ENCODE measurements at regions not wholly inside any gene's neighbourhood (a gene's known extent, or its start where the extent isn't known, plus 50 kb on each side); places are given as distances from the start of the nearest gene placed in this dataset.

- Histone ChIP-seq H2AFZ (no peak overlapping the region), H3K79me2 (no peaks in the 10 kb centered on the region), H3K4me1 (ENCODE audit: insufficient read depth) (no peaks in the 10 kb centered on the region), H3K27me3 (peaks cover 18% of the 10 kb centered on the region), H3K9me2 (replicated peaks; ENCODE audit: insufficient read depth) (no peaks in the 10 kb centered on the region), H4K20me1 (ENCODE audit: insufficient read depth, poor library complexity, severe bottlenecking) (no peaks in the 10 kb centered on the region), H3K4me3 (no peak overlapping the region), H3K36me3 (replicated peaks; ENCODE audit: insufficient read depth, low read depth) (no peaks in the 10 kb centered on the region), H3K9me3 (ENCODE audit: low read depth) (no peaks in the 10 kb centered on the region), H3K4me2 (no peak overlapping the region), H3K27ac (no peak overlapping the region)
- 75% methylated on average over 5 of the region's 5 CpGs for WGBS (ENCODE audit: low lambda C conversion rate, missing lambda C conversion rate)
- no peak for TF ChIP-seq EZH2phosphoT487 (IDR thresholded peaks at IDR 0.05; ENCODE audit: low read depth, severe bottlenecking, unreplicated experiment)
- no peak for TF ChIP-seq CTCF (IDR thresholded peaks at IDR 0.05; ENCODE audit: poor library complexity)
- no peak for TF ChIP-seq EZH2 (IDR thresholded peaks at IDR 0.05; ENCODE audit: borderline replicate concordance)
- no peak for DNase-seq (ENCODE audit: low spot score)
Observed at GRCh38 chr1:37105911-37106310, 71.6 kb upstream of the GRIK3 start.

GRCh38 chr1:37107153-37107907 lies 73.0 kb upstream of the GRIK3 start:
- WGBS (ENCODE audit: low lambda C conversion rate, missing lambda C conversion rate), result 87% methylated on average over 5 of the region's 5 CpGs
- Histone ChIP-seq H3K4me2 (no peak overlapping the region), H3K9me3 (ENCODE audit: low read depth) (no peaks in the 10 kb centered on the region), H3K27ac (no peak overlapping the region), H4K20me1 (ENCODE audit: insufficient read depth, poor library complexity, severe bottlenecking) (no peaks in the 10 kb centered on the region), H3K4me3 (no peak overlapping the region), H3K79me2 (no peaks in the 10 kb centered on the region), H3K36me3 (replicated peaks; ENCODE audit: insufficient read depth, low read depth) (no peaks in the 10 kb centered on the region), H2AFZ (no peak overlapping the region), H3K9me2 (replicated peaks; ENCODE audit: insufficient read depth) (no peaks in the 10 kb centered on the region), H3K4me1 (ENCODE audit: insufficient read depth) (no peaks in the 10 kb centered on the region), H3K27me3 (peaks cover 12% of the 10 kb centered on the region)
- DNase-seq (ENCODE audit: low spot score), result no peak
- no peak for TF ChIP-seq EZH2phosphoT487 (IDR thresholded peaks at IDR 0.05; ENCODE audit: low read depth, severe bottlenecking, unreplicated experiment)
- TF ChIP-seq CTCF (IDR thresholded peaks at IDR 0.05; ENCODE audit: poor library complexity), result no peak
- no peak for TF ChIP-seq EZH2 (IDR thresholded peaks at IDR 0.05; ENCODE audit: borderline replicate concordance)

DNA sequence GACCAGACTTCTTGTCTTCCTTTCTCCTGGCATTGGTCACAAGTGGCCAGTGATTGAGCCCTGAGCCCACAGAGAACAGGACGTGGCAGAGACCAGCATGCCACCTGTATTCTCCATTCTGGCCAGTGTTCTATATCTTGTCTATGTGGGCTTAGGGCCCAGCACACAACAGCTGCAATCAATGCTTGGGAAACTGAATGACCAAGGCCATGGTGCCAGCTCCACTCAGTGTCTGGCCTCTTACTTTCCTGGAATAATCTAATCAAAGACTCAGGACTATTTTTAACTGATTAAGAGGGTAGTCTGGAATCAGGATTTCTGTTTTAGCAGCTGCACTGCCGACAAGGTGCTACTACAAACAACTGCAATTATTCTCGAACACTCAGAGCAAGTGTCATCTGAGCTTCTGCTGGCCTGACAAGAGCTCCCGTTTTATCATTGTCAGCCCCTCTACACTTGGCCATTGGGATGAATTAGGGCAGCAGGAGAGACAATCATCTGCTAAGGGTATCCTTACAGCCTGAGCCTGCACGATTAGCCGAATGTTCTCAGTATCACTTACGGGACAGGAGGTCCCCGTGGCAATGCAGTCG lies 74.4 kb upstream of the GRIK3 start:
- no peaks in the 10 kb centered on the region for H3K4me1 ChIP-seq (ENCODE audit: insufficient read depth)
- H3K27ac ChIP-seq, result no peak overlapping the region
- H3K36me3 ChIP-seq (replicated peaks; ENCODE audit: insufficient read depth, low read depth), result no peaks in the 10 kb centered on the region
- no peaks in the 10 kb centered on the region for H3K9me3 ChIP-seq (ENCODE audit: low read depth)
- TF ChIP-seq EZH2 (IDR thresholded peaks at IDR 0.05; ENCODE audit: borderline replicate concordance) (no peak), EZH2phosphoT487 (IDR thresholded peaks at IDR 0.05; ENCODE audit: low read depth, severe bottlenecking, unreplicated experiment) (no peak), CTCF (IDR thresholded peaks at IDR 0.05; ENCODE audit: poor library complexity) (no peak)
- H2AFZ ChIP-seq, result no peak overlapping the region
- no peak overlapping the region for H3K4me2 ChIP-seq
- DNase-seq (ENCODE audit: low spot score), result no peak
- no peaks in the 10 kb centered on the region for H3K79me2 ChIP-seq
- H4K20me1 ChIP-seq (ENCODE audit: insufficient read depth, poor library complexity, severe bottlenecking), result no peaks in the 10 kb centered on the region
- WGBS (ENCODE audit: low lambda C conversion rate, missing lambda C conversion rate), result 85% methylated on average over 9 of the region's 9 CpGs
- no peaks in the 10 kb centered on the region for H3K9me2 ChIP-seq (replicated peaks; ENCODE audit: insufficient read depth)
- no peak overlapping the region for H3K4me3 ChIP-seq
- H3K27me3 ChIP-seq, result peaks cover 10% of the 10 kb centered on the region

Data from hepatocyte (in vitro differentiated cells).